GM10266 (cell line): ENCODE measurements at regions not wholly inside any gene's neighbourhood (a gene's known extent, or its start where the extent isn't known, plus 50 kb on each side); places are given as distances from the start of the nearest gene placed in this dataset.

Experiments used
- DNase-seq: peaks from one replicate; pipeline ENCODE4 v3.0.0; 2012; ENCODE audit errors: extremely low spot score
- CTCF ChIP-seq: IDR thresholded peaks from 2 replicates; pipeline ENCODE4 v1.5.1; 2012; ENCODE audit warnings: mild to moderate bottlenecking, low read depth; ENCODE audit not compliant: control insufficient read depth, insufficient read depth; ENCODE audit errors: missing control alignments

DNA sequence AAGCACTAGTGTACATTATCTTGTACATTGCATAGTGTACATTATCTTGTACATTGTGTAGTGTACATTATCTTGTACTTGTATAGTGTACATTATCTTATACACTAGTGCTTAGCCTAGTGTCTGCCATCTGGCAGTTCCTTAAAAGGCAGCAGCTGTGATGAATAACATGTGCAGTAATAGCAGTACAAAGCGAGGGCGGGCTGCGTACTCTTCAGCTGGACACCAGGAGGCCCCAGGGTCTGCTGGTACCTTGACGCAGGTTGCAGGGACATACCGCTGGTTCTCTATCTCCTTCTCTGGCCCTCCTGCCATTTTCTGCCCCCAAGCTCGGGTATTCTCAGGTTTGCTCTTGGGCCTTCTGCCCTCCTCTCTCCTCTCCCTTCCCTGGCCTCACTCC lies 149.6 kb downstream of the SEC16B start:
- DNase-seq: no peak
- no peak for TF ChIP-seq CTCF

DNA sequence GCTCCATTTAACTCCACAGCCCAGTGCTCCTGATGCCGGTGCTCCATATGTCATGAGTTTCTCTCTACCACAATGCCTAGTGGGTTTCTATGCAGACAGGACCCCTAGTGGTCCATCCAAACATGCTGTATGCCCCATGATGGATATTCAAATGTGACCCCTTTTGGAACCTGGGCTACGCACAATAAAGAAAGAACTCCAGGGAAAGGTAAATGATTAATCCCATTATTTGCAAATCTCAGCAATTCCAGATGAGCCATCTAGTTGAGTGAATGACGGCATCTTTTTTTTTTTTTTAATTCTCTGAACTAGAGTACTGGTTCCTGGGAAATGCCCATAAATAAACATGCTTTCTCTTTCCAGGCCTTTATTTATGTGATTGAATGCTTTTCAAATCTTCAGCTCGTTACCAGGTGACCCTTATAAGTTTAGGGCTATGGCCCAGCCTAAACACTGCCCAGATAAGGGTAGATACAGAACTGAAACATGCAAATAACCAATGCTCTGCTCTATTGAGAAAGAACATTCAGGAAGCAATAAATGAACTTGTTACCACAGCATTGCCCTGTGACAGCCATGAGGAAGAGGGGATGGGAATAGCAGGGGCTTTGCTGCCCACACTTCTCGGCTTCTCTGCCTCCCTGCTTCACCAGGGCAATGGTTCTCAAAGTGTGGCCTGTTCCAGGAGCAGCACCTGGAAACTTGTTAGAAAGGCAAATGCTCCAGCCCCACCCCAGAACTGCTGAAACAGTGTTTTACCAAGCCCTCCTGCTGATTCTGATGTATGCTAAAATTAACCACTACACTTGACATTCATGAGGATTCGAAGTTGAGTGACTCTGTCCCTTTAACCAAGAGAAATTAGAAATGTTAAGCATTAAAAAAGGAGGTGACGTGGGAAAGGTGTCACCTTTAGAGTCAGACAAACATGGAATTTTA lies 151.7 kb downstream of the SEC16B start:
- no peak for TF ChIP-seq CTCF
- no peak for DNase-seq

DNA sequence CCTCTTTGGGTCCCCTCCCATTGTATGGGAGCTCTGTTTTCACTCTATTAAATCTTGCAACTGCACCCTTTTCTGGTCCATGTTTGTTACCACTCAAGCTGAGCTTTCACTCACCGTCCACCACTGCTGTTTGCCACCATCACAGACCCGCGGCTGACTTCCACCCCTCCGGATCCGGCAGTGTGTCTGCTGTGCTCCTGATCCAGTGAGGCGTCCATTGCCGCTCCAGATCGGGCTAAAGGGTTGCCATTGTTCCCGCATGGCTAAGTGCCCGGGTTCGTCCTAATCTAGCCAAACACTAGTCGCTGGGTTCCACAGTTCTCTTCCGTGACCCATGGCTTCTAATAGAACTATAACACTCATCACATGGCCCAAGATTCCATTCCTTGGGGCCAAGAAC lies 157.2 kb downstream of the SEC16B start:
- DNase-seq: no peak
- TF ChIP-seq CTCF: no peak

DNA sequence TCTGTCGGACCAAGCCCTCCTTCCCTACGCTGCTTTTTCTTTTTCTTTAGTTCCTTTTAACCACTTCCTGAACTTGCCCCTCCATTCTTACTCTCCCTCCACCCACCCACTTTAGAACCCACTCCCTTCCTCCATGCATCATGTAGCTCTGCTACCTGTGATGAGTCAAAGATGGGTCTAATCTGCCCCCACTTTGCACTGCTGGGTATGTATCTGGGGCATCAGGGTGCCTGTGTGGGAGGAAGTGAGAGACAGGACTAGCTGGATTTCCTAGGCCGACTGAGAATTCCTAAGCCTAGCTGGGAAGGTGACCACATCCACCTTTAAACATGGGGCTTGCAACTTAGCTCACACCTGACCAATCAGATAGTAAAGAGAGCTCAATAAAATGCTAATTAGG lies 157.7 kb downstream of the SEC16B start:
- no peak for TF ChIP-seq CTCF
- DNase-seq: no peak

DNA sequence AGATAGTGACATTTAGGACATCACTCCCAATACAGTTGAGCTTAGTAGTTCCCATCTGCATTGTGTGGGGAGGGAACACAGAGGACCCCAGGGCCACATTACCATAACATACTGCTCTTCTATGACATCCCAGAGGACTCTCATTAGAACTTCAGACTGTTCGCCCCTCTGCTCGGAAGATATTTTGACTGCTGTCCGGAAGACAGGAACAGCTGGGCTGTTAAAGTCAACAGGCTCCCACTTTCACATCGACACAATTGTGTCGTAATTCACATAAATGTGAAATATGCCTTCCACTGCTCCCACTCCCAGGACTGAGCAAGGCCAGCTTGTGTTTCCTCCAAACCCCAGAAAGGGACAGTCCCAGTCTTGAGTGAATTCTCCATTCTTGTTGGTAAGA lies 158.4 kb downstream of the SEC16B start:
- DNase-seq: no peak
- no peak for TF ChIP-seq CTCF

- TF ChIP-seq CTCF: no peak
These were observed 160.0 kb downstream of the SEC16B start for GRCh38 chr1:177809819-177810218.

DNA sequence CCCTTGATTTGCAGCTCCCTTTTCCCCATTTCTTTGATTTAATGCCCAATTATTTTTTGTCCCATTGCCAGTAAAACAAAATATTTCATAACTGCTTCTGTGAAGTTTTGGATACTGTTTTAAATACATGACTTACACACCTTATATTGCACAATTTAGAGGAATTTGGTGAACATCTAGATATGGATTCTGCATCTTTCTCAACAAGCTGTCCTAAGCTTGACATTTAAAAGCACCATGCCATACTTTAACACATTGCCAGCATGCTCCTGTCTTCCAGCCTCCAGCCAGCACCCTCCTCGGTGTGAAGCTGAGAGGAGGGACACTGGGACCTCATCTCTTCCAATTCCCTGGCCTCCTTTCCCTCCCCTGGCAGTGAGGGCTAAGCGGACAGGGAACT lies 167.6 kb downstream of the SEC16B start:
- DNase-seq: no peak
- no peak for TF ChIP-seq CTCF

More at GRCh38 chr1:177809819-177810218, 160.0 kb downstream of the SEC16B start:
- no peak for DNase-seq
